Fibroblast of mammary gland (primary cell): ENCODE measurements at regions not wholly inside any gene's neighbourhood (a gene's known extent, or its start where the extent isn't known, plus 50 kb on each side); places are given as distances from the start of the nearest gene placed in this dataset.

ENCODE experiments used
- DNase-seq: peaks from one replicate; pipeline ENCODE4 v3.0.0-alpha.2; 2010; ENCODE audit warnings: low read depth
- H3K4me3 ChIP-seq: 2 replicates; pipeline ENCODE4 v1.5.1; 2011; ENCODE audit warnings: low read depth, mild to moderate bottlenecking, low read length, moderate library complexity; ENCODE audit not compliant: control insufficient read depth
- TF ChIP-seq, protein P1 (sequence below): conservative IDR thresholded peaks from 2 replicates; pipeline ENCODE4 v1.5.1; 2011; ENCODE audit warnings: low read depth, low read length, inconsistent platforms; ENCODE audit not compliant: control insufficient read depth, insufficient read depth

DNA sequence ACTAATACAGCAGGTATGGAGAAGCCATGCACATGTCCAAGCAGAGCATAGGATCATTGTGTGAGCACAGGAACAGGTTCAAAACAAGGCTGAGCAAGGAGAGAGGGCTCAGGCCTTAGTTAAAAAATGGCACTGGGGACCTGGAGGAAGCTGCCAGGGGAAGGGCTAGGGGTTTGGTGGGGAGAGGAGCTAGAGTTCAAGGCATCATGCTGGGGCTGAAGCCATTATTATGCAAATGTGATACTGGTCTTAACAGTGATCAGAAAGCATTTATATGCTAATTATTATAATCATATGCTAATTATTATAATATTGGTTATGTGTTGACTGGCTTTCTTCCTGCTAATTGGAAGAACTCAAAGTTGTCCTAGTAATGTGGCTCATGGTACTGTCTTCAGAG lies 546.0 kb upstream of the CFAP20DC start:
- no peak overlapping the region for H3K4me3 ChIP-seq
- TF ChIP-seq, protein P1, sequence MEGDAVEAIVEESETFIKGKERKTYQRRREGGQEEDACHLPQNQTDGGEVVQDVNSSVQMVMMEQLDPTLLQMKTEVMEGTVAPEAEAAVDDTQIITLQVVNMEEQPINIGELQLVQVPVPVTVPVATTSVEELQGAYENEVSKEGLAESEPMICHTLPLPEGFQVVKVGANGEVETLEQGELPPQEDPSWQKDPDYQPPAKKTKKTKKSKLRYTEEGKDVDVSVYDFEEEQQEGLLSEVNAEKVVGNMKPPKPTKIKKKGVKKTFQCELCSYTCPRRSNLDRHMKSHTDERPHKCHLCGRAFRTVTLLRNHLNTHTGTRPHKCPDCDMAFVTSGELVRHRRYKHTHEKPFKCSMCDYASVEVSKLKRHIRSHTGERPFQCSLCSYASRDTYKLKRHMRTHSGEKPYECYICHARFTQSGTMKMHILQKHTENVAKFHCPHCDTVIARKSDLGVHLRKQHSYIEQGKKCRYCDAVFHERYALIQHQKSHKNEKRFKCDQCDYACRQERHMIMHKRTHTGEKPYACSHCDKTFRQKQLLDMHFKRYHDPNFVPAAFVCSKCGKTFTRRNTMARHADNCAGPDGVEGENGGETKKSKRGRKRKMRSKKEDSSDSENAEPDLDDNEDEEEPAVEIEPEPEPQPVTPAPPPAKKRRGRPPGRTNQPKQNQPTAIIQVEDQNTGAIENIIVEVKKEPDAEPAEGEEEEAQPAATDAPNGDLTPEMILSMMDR = no peak
- DNase-seq = no peak

DNA sequence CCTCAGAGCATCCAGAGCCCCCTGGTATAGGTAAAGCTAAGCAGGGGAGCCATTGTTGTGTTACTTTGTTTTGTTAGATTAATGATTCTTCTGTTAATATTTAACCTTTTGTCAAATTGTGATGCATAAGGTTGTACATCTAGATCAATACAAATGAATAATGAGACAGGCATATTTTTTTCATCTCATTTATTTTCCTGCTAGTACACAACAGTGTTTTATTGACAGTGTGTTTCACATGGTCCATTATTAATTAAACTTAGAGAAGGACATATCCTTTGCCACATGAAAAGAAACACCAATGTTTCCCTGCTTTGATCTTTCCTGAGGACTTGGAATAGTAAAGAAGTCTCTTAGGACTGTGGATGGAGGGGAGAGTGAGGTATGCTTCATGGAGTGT lies 543.6 kb upstream of the CFAP20DC start:
- no peak for DNase-seq
- TF ChIP-seq, protein P1 = no peak
- no peak overlapping the region for H3K4me3 ChIP-seq

DNA sequence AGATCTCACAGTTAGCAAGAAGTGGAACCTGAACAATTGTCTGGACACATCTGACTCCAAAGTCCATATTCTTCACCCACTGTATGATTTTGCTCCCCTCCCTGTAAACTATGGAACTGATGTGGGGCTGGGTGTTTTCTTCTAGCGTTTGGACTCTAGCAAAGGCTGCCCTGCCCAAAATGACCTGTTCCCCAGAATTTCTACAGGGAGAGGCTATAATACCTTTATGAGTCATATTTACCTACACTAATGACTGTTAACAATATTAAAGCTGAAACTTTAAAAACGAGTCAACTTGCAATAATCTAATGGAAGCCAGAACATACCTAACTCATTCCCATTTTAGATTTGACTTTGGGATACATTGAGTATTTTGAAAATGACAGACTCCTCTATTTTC lies 531.2 kb upstream of the CFAP20DC start:
- no peak overlapping the region for H3K4me3 ChIP-seq
- no peak for DNase-seq
- TF ChIP-seq, protein P1 = no peak

DNA sequence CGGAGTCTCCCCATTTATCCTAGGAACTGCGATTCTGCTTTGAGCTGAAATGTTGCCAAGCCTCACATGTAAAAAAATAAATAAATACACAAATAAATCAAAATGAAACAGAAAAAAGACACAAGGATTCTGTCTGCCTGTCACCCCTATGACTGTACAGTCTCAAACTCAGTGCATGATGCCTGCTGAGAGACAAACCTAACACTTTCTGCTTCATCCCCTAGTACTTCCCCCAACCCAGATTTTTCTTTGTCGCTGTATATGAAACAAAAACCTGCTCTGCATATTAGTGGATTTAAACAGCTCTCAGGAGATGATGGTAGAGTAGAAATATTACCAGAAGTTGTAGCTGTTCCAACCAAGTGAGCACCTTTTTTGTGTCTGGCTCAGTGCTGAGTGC lies 530.7 kb upstream of the CFAP20DC start:
- TF ChIP-seq, protein P1 = no peak
- H3K4me3 ChIP-seq = no peak overlapping the region
- DNase-seq = no peak

DNA sequence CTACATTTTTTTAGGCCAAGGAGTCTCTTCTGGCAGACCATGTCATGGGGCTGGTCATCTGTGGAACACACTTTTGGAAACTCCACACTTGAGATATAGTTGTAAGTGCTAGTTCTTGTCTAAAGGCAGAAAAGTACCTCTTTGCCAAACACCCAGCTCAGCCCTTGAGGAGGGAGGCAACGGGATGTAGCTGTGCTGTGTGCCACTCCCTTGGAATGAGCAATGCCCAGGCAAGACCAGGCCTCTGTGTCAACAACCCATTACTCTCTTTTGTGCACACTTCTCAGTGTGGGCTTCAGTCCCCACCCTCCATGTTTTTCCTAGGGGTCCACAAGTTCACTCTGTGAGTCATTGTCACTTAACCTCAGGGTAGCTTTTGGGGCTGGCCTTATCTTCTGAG lies 528.3 kb upstream of the CFAP20DC start:
- TF ChIP-seq, protein P1 = no peak
- no peak overlapping the region for H3K4me3 ChIP-seq
- no peak for DNase-seq

DNA sequence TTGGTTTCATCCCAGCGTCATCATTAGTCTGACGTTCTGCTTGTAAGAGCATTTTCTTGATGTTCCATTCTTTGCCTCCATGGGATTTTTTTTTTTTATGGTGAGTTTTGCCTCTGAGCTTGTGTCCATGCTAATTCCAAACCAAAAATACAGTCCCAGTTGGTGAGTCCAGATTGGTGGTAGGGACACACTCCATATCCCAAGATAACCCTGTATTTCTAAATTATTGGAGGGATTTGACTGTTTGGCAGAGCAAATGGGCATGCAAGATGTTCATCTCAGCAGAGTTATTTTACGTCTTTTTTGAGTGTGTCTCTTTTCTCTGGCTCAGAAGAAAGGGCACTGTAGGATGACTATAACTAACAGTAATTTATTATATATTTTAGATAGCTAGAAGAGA lies 526.8 kb upstream of the CFAP20DC start:
- no peak for DNase-seq
- TF ChIP-seq, protein P1 = no peak

More for the DNA sequence above, 526.8 kb upstream of the CFAP20DC start:
- H3K4me3 ChIP-seq = no peak overlapping the region
